HCT116 (cell line): ENCODE measurements at regions not wholly inside any gene's neighbourhood (a gene's known extent, or its start where the extent isn't known, plus 50 kb on each side); places are given as distances from the start of the nearest gene placed in this dataset.

Source experiments
- ATAC-seq: fragments of 200-7000 bp; cut with Tn5 transposase; 2 replicates; pipeline ENCODE4 v1.9.1; 2020; ENCODE audit warnings: mild to moderate bottlenecking, moderate library complexity
- BruUV-seq: library from RNA; stranded (reverse); fragments of 400-500 nt; replicated peaks from 2 replicates; lab custom pipeline; 2021; lab: Mats Ljungman, UMichigan
- CTCF ChIA-PET: fragments of 300-600 bp; sonication (Branson Sonifier 250); formaldehyde crosslinking; loops from one replicate; lab custom pipeline; 2021; ENCODE audit warnings: antibody characterized with exemption; lab: Charles Lee
- POLR2A ChIA-PET: fragments of 300-600, 350-600 bp; sonication (Branson Sonifier 250); formaldehyde crosslinking; loops from one replicate; lab custom pipeline; 2021; ENCODE audit warnings: antibody characterized with exemption; lab: Charles Lee
- RAD21 ChIA-PET, 2 experiments: fragments of 300-600 bp; sonication (Branson Sonifier 250); formaldehyde crosslinking; loops; one replicate each; lab custom pipeline; 2023; ENCODE audit warnings: low total read pairs in 2 of 2; ENCODE audit not compliant: uncharacterized antibody in 2 of 2, unreplicated experiment in 2 of 2, low non-redundant PET in 1 of 2; lab: Charles Lee
- DNase-seq: peaks from one replicate; pipeline ENCODE4 v3.0.0-alpha.2; 2010; ENCODE audit warnings: low read depth, low spot score
- H2AFZ ChIP-seq: fragments of 200-600 bp; shearing (Covaris generic), sonication (generic); 2 replicates; pipeline ENCODE4 v1.6.1; 2017; ENCODE audit warnings: low read depth, mixed run types, mixed read lengths, antibody characterized with exemption, low read length; ENCODE audit not compliant: poor library complexity, severe bottlenecking
- H3K27ac ChIP-seq: 2 replicates; pipeline ENCODE4 v1.5.1; 2012; ENCODE audit warnings: low read depth, low read length
- H3K27me3 ChIP-seq: fragments of 200-600 bp; sonication (generic); 2 replicates; pipeline ENCODE4 v1.6.1; 2016; ENCODE audit warnings: mixed run types, low read length, mixed read lengths; ENCODE audit not compliant: insufficient read depth
- H3K36me3 ChIP-seq, 2 experiments: fragments of 200-500 bp in 1 of 2; fragments of 200-600 bp in 1 of 2; sonication (Bioruptor generic) in 1 of 2; sonication (generic) in 1 of 2; 2 replicates each; pipeline versions ENCODE4 v1.5.1 to v1.6.1; 2014 to 2016; ENCODE audit warnings: low read length in 2 of 2, inconsistent platforms in 1 of 2, mixed read lengths in 1 of 2, mixed run types in 1 of 2; ENCODE audit not compliant: insufficient read depth in 2 of 2, control insufficient read depth in 1 of 2
- H3K4me1 ChIP-seq, 2 experiments: fragments of 200-600 bp in 1 of 2; sonication (generic) in 1 of 2; 2 replicates each; pipeline versions ENCODE4 v1.5.1 to v1.6.1; 2012 to 2017; ENCODE audit warnings: low read length in 2 of 2, inconsistent platforms in 1 of 2, mild to moderate bottlenecking in 1 of 2, mixed read lengths in 1 of 2, mixed run types in 1 of 2, moderate library complexity in 1 of 2; ENCODE audit not compliant: insufficient read depth in 2 of 2, control insufficient read depth in 1 of 2
- H3K4me2 ChIP-seq: fragments of 200-600 bp; sonication (generic); 2 replicates; pipeline ENCODE4 v1.6.1; 2017; ENCODE audit warnings: mixed run types, low read length, mixed read lengths
- H3K4me3 ChIP-seq, 2 experiments: fragments of 200-600 bp in 1 of 2; sonication (generic) in 1 of 2; replicated peaks in 1 of 2; 2 replicates each; pipeline ENCODE4 v1.5.1; 2011 to 2016; ENCODE audit warnings: low read length in 2 of 2, control low read depth in 1 of 2, low read depth in 1 of 2, mild to moderate bottlenecking in 1 of 2, mixed read lengths in 1 of 2, mixed run types in 1 of 2
- H3K79me2 ChIP-seq: fragments of 200-600 bp; sonication (generic); 2 replicates; pipeline ENCODE4 v1.6.1; 2017; ENCODE audit warnings: mild to moderate bottlenecking, mixed run types, low read length, moderate library complexity, mixed read lengths; ENCODE audit not compliant: insufficient read depth
- H3K9ac ChIP-seq: fragments of 200-600 bp; sonication (generic); 2 replicates; pipeline ENCODE4 v1.6.1; 2016; ENCODE audit warnings: low read length, mixed read lengths
- H3K9me2 ChIP-seq: fragments of 200-600 bp; sonication (generic), shearing (Covaris generic); 2 replicates; pipeline ENCODE4 v1.6.1; 2017; ENCODE audit warnings: mixed run types, mild to moderate bottlenecking, moderate library complexity; ENCODE audit not compliant: insufficient read depth
- H3K9me3 ChIP-seq, 2 experiments: fragments of 200-500 bp in 1 of 2; fragments of 200-600 bp in 1 of 2; sonication (Bioruptor generic) in 1 of 2; sonication (generic) in 1 of 2; 2 replicates each; pipeline ENCODE4 v1.6.1; 2014 to 2017; ENCODE audit warnings: low read length in 2 of 2, mixed read lengths in 2 of 2, inconsistent platforms in 1 of 2, low read depth in 1 of 2, mild to moderate bottlenecking in 1 of 2, mixed run types in 1 of 2, moderate library complexity in 1 of 2; ENCODE audit not compliant: control insufficient read depth in 1 of 2, insufficient read depth in 1 of 2
- H4K20me1 ChIP-seq: fragments of 200-600 bp; sonication (generic), shearing (Covaris generic); 2 replicates; pipeline ENCODE4 v1.6.1; 2017; ENCODE audit warnings: mixed run types, mild to moderate bottlenecking, moderate library complexity; ENCODE audit not compliant: insufficient read depth
- CBX3 ChIP-seq: IDR thresholded peaks from 2 replicates; pipeline ENCODE4 v1.6.1; 2012; ENCODE audit warnings: low read depth
- CTCF ChIP-seq, 3 experiments: fragments of 200-600 bp in 1 of 3; sonication (generic) in 1 of 3; IDR thresholded peaks in 2 of 3; conservative IDR thresholded peaks in 1 of 3; 2 replicates each; pipeline ENCODE4 v1.5.1; 2012 to 2017; ENCODE audit warnings: low read depth in 2 of 3, low read length in 2 of 3, antibody characterized with exemption in 1 of 3, borderline replicate concordance in 1 of 3, control low read depth in 1 of 3, mild to moderate bottlenecking in 1 of 3, mixed read lengths in 1 of 3, mixed run types in 1 of 3, moderate library complexity in 1 of 3; ENCODE audit not compliant: insufficient read depth in 1 of 3
- EZH2 ChIP-seq: fragments of 200-600 bp; sonication (generic); IDR thresholded peaks from 2 replicates; pipeline ENCODE4 v1.6.1; 2017; ENCODE audit warnings: antibody characterized with exemption, mixed run types
- EZH2phosphoT487 ChIP-seq: fragments of 200-600 bp; IDR thresholded peaks from 2 replicates; pipeline ENCODE4 v1.6.1; 2018; ENCODE audit warnings: antibody characterized with exemption, borderline replicate concordance
- MAX ChIP-seq: IDR thresholded peaks from 2 replicates; pipeline ENCODE4 v1.6.1; 2012
- POLR2A ChIP-seq: IDR thresholded peaks from 2 replicates; pipeline ENCODE4 v1.7.0; 2011; ENCODE audit warnings: borderline replicate concordance; ENCODE audit not compliant: insufficient read depth, insufficient read length; ENCODE audit errors: extremely low read depth
- POLR2AphosphoS5 ChIP-seq: IDR thresholded peaks from 2 replicates; pipeline ENCODE4 v1.6.1; 2011; ENCODE audit warnings: mild to moderate bottlenecking, low read depth, low read length, moderate library complexity
- REST ChIP-seq: IDR thresholded peaks from 2 replicates; pipeline ENCODE4 v1.6.1; 2012; ENCODE audit warnings: low read depth
- SP1 ChIP-seq: IDR thresholded peaks from 2 replicates; pipeline ENCODE4 v1.6.1; 2012; ENCODE audit warnings: low read depth
- TCF7L2 ChIP-seq: IDR thresholded peaks from 2 replicates; pipeline ENCODE4 v1.7.0; 2011; ENCODE audit warnings: borderline replicate concordance, inconsistent platforms; ENCODE audit not compliant: insufficient read depth, insufficient read length; ENCODE audit errors: extremely low read depth
- intact Hi-C: fragments of 100-400 bp; cut with micrococcal nuclease; formaldehyde crosslinking; loops from 2 replicates; pipeline ENCODE4 v1.10.0; 2022

- Histone ChIP-seq H3K27ac (no peak overlapping the region), H3K4me2 (no peak overlapping the region), H3K27me3 (no peaks in the 10 kb centered on the region), H3K4me3 (no peak overlapping the region), H3K9me2 (no peaks in the 10 kb centered on the region), H3K36me3 (no peaks in the 10 kb centered on the region), H3K9ac (no peak overlapping the region), H3K9me3 (no peaks in the 10 kb centered on the region), H4K20me1 (no peaks in the 10 kb centered on the region), H3K4me1 (no peaks in the 10 kb centered on the region), H2AFZ (no peak overlapping the region), H3K79me2 (no peaks in the 10 kb centered on the region)
- DNase-seq (no peak), ATAC-seq (no peak)
- ChIA-PET POLR2A (no interaction called here), RAD21 (no interaction called here), CTCF (no interaction called here)
- TF ChIP-seq CTCF (IDR thresholded peaks at IDR 0.05 in 2 of 3, conservative IDR thresholded peaks at IDR 0.05 in 1 of 3; ENCODE audit: borderline replicate concordance in 1 of 3, insufficient read depth in 1 of 3, low read depth in 2 of 3, low read length in 2 of 3), result no peak
- intact Hi-C loops, result no loop called here
- BruUV-seq, result no TSS peak
Observed at GRCh38 chr10:47095211-47095610, 184.0 kb downstream of the PTPN20 start.

GRCh38 chr10:47095848-47096612 lies 184.8 kb downstream of the PTPN20 start:
- H3K9me3 ChIP-seq, result no peaks in the 10 kb centered on the region
- no peaks in the 10 kb centered on the region for H3K27me3 ChIP-seq
- no peaks in the 10 kb centered on the region for H4K20me1 ChIP-seq
- H3K79me2 ChIP-seq, result no peaks in the 10 kb centered on the region
- no peak overlapping the region for H2AFZ ChIP-seq
- H3K4me1 ChIP-seq, result no peaks in the 10 kb centered on the region
- no peak overlapping the region for H3K4me3 ChIP-seq
- DNase-seq, result no peak
- ChIA-PET CTCF (no interaction called here), POLR2A (no interaction called here), RAD21 (interaction anchor here in 1 of 2 experiments (1.4 kb wide), 1 partner anchor 48 kb away, joined by 3 read pairs; no protein-coding TSS in a partner anchor)
- intact Hi-C loops, result no loop called here
- H3K9me2 ChIP-seq, result no peaks in the 10 kb centered on the region
- H3K4me2 ChIP-seq, result no peak overlapping the region
- H3K27ac ChIP-seq, result no peak overlapping the region
- ATAC-seq, result no peak
- H3K9ac ChIP-seq, result no peak overlapping the region
- H3K36me3 ChIP-seq, result no peaks in the 10 kb centered on the region
- no TSS peak for BruUV-seq
- TF ChIP-seq CTCF (IDR thresholded peaks at IDR 0.05 in 2 of 3, conservative IDR thresholded peaks at IDR 0.05 in 1 of 3; ENCODE audit: borderline replicate concordance in 1 of 3, insufficient read depth in 1 of 3, low read depth in 2 of 3, low read length in 2 of 3) (no peak), EZH2phosphoT487 (no peak), CBX3 (no peak), SP1 (no peak), TCF7L2 (no peak), POLR2A (no peak), REST (no peak), POLR2AphosphoS5 (no peak), EZH2 (no peak), MAX (no peak)
